HEK293T (cell line): ENCODE measurements at regions not wholly inside any gene's neighbourhood (a gene's known extent, or its start where the extent isn't known, plus 50 kb on each side); places are given as distances from the start of the nearest gene placed in this dataset.
"Not testable (repeated sequence)": the region's sequence is repeated elsewhere in the genome, so short reads cannot be mapped to it uniquely, and the experiment has no call there.

Source experiments
- CTCF ChIA-PET: fragments of 350-600 bp; formaldehyde crosslinking; extraction: SDS; loops from one replicate; lab custom pipeline; 2021; ENCODE audit warnings: antibody characterized with exemption, inconsistent platforms; lab: Yijun Ruan, JAX
- POLR2A ChIA-PET: fragments of 350-600 bp; formaldehyde crosslinking; extraction: SDS; loops from one replicate; lab custom pipeline; 2020; ENCODE audit warnings: antibody characterized with exemption, inconsistent platforms; lab: Yijun Ruan, JAX
- DNase-seq: peaks from one replicate; pipeline ENCODE4 v3.0.0; 2012; ENCODE audit warnings: mixed read lengths; ENCODE audit errors: extremely low spot score
- ARNT ChIP-seq: fragments of 450-650 bp; IDR thresholded peaks from 2 replicates; pipeline ENCODE4 v1.6.1; 2017; ENCODE audit warnings: mild to moderate bottlenecking
- BHLHE40 ChIP-seq: fragments of 450-650 bp; IDR thresholded peaks from 2 replicates; pipeline ENCODE4 v1.6.1; 2016; ENCODE audit warnings: mild to moderate bottlenecking, moderate library complexity, borderline replicate concordance
- CTBP1 ChIP-seq: fragments of 450-650 bp; IDR thresholded peaks from 2 replicates; pipeline ENCODE4 v1.6.1; 2016; ENCODE audit warnings: borderline replicate concordance
- ELF4 ChIP-seq: fragments of 450-650 bp; IDR thresholded peaks from 2 replicates; pipeline ENCODE4 v1.6.1; 2017; ENCODE audit warnings: antibody characterized with exemption
- FOXA1 ChIP-seq: fragments of 450-650 bp; IDR thresholded peaks from 2 replicates; pipeline ENCODE4 v1.6.1; 2016; ENCODE audit warnings: mild to moderate bottlenecking
- FOXK2 ChIP-seq: fragments of 450-650 bp; IDR thresholded peaks from 2 replicates; pipeline ENCODE4 v1.6.1; 2016; ENCODE audit warnings: mild to moderate bottlenecking
- FOXM1 ChIP-seq: fragments of 450-650 bp; IDR thresholded peaks from 2 replicates; pipeline ENCODE4 v1.6.1; 2017; ENCODE audit warnings: mild to moderate bottlenecking, borderline replicate concordance
- HDGF ChIP-seq: fragments of 450-650 bp; IDR thresholded peaks from 2 replicates; pipeline ENCODE4 v1.6.1; 2017; ENCODE audit warnings: antibody characterized with exemption, borderline replicate concordance
- L3MBTL2 ChIP-seq: fragments of 450-650 bp; conservative IDR thresholded peaks from 2 replicates; pipeline ENCODE4 v1.6.1; 2016; ENCODE audit warnings: mild to moderate bottlenecking
- LEF1 ChIP-seq: fragments of 450-650 bp; IDR thresholded peaks from 2 replicates; pipeline ENCODE4 v1.6.1; 2017; ENCODE audit warnings: mild to moderate bottlenecking, borderline replicate concordance
- NFRKB ChIP-seq: fragments of 450-650 bp; IDR thresholded peaks from 2 replicates; pipeline ENCODE4 v1.6.1; 2016; ENCODE audit warnings: mild to moderate bottlenecking, moderate library complexity
- SP1 ChIP-seq: fragments of 450-650 bp; IDR thresholded peaks from 2 replicates; pipeline ENCODE4 v1.6.1; 2017
- SUZ12 ChIP-seq: fragments of 450-650 bp; IDR thresholded peaks from 2 replicates; pipeline ENCODE4 v1.6.1; 2016; ENCODE audit warnings: mild to moderate bottlenecking
- TARDBP ChIP-seq: fragments of 450-650 bp; IDR thresholded peaks from 2 replicates; pipeline ENCODE4 v1.6.1; 2016
- ZNF384 ChIP-seq: fragments of 450-650 bp; IDR thresholded peaks from 2 replicates; pipeline ENCODE4 v1.6.1; 2016
- TF ChIP-seq, protein P1 (sequence below): fragments of 450-650 bp; IDR thresholded peaks from 2 replicates; pipeline ENCODE4 v1.6.1; 2016

GRCh38 chr6:100084316-100084990 is 90.4 kb upstream of the MCHR2 start:
- ChIA-PET POLR2A (no interaction called here), CTCF (interaction anchor here (0.6 to 1.1 kb wide), 2 partner anchors 23 to 530 kb away, joined by 3 to 4 read pairs; no protein-coding TSS in a partner anchor)
- no peak for DNase-seq
- no peak for TF ChIP-seq ARNT
- TF ChIP-seq, protein P1, sequence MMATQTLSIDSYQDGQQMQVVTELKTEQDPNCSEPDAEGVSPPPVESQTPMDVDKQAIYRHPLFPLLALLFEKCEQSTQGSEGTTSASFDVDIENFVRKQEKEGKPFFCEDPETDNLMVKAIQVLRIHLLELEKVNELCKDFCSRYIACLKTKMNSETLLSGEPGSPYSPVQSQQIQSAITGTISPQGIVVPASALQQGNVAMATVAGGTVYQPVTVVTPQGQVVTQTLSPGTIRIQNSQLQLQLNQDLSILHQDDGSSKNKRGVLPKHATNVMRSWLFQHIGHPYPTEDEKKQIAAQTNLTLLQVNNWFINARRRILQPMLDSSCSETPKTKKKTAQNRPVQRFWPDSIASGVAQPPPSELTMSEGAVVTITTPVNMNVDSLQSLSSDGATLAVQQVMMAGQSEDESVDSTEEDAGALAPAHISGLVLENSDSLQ: no peak
- TF ChIP-seq SP1: no peak
- no peak for TF ChIP-seq ZNF384
- TF ChIP-seq BHLHE40: no peak
- TF ChIP-seq LEF1: no peak
- no peak for TF ChIP-seq NFRKB
- TF ChIP-seq SUZ12: no peak
- no peak for TF ChIP-seq ELF4

DNA sequence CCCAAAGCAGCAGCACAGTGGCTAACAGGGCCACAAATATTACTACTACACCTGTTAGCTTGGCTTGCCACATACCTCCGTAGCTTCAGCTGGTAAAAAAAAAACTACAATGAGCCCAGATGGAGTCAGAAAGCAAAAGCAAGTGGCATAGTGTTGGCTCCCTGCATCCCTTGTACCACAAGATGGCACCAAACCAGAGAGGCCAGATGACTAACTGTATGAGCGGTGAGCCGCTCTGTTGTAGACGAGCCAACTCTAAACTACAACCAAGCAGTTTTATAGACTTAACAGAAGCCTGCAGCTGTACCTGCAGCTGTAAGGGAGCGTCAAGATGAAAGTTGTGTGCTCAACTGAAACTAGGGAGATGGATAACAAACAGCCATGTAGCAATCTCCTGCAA is 84.5 kb upstream of the MCHR2 start:
- CTCF ChIA-PET: no interaction called here
- TF ChIP-seq CTBP1: no peak
- TF ChIP-seq, protein P1: no peak
- TF ChIP-seq LEF1: no peak
- TF ChIP-seq ELF4: no peak
- no peak for TF ChIP-seq ARNT
- no peak for TF ChIP-seq SP1
- no peak for TF ChIP-seq NFRKB
- TF ChIP-seq HDGF: no peak
- no peak for TF ChIP-seq FOXA1
- no peak for TF ChIP-seq FOXK2
- POLR2A ChIA-PET: no interaction called here
- no peak for DNase-seq

GRCh38 chr6:100065348-100065747 is 71.3 kb upstream of the MCHR2 start:
- no peak for TF ChIP-seq ARNT
- TF ChIP-seq ELF4: no peak
- no peak for TF ChIP-seq NFRKB
- TF ChIP-seq, protein P1: no peak
- no peak for TF ChIP-seq FOXM1
- no peak for TF ChIP-seq HDGF
- TF ChIP-seq SP1: no peak
- TF ChIP-seq L3MBTL2: no peak
- ChIA-PET CTCF (no interaction called here), POLR2A (no interaction called here)
- DNase-seq: no peak

- POLR2A ChIA-PET: no interaction called here
Measured at GRCh38 chr6:100062621-100063020, 68.6 kb upstream of the MCHR2 start.

DNA sequence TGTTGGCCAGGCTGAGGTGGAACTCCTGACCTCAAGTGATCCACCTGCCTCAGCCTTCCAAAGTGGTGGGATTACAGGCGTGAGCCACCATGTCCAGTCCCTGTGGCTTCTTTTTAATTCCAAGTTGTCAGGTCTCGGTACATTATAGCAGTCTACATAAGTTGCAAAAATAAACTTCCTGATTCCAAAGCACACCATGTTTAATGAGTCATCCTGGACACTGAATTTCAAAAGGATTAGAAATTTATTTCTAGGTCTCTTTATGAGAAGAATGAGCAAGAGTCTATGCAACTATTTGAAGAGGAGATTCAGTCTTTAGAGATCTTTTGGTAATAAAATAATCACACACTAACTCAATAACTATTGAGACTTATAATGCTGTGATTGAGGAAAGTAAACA is 63.9 kb upstream of the MCHR2 start:
- TF ChIP-seq ZNF384 (no peak), NFRKB (no peak), BHLHE40 (no peak), CTBP1 (no peak), TARDBP (no peak), FOXA1 (no peak)
- ChIA-PET POLR2A (no interaction called here), CTCF (no interaction called here)
- DNase-seq: no peak

More at GRCh38 chr6:100062621-100063020, 68.6 kb upstream of the MCHR2 start:
- CTCF ChIA-PET: no interaction called here
- TF ChIP-seq ARNT: no peak
- TF ChIP-seq, protein P1: no peak
- no peak for TF ChIP-seq NFRKB
- TF ChIP-seq LEF1: no peak
- TF ChIP-seq L3MBTL2: no peak
- TF ChIP-seq HDGF: no peak
- TF ChIP-seq SUZ12: no peak
- TF ChIP-seq ZNF384: no peak
- TF ChIP-seq CTBP1: no peak
- TF ChIP-seq ELF4: no peak
- no peak for DNase-seq

DNA sequence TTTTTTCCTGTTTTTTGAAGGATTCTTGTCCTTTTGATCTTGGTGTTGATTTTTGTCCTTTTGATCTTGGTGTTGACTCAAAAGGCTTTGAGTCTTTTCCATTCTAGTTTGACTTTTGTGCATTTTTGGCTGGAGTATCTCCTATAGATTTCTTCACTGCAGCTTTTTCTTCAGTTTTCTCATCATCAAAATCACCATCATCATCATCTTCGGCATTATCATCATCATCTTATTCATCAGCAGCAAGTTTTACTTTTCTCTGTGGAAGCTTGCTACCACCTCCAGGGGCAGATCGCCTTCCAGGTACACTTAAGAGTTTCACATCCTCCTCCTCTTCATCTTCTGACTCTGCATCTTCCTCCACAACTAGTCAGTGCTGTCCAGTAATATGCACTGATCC is 56.5 kb upstream of the MCHR2 start:
- DNase-seq: no peak
- TF ChIP-seq LEF1: no peak
- no peak for TF ChIP-seq SP1
- no peak for TF ChIP-seq FOXA1
- TF ChIP-seq ARNT: no peak
- no peak for TF ChIP-seq L3MBTL2
- no peak for TF ChIP-seq SUZ12
- CTCF ChIA-PET: no interaction called here
- POLR2A ChIA-PET: no interaction called here

DNA sequence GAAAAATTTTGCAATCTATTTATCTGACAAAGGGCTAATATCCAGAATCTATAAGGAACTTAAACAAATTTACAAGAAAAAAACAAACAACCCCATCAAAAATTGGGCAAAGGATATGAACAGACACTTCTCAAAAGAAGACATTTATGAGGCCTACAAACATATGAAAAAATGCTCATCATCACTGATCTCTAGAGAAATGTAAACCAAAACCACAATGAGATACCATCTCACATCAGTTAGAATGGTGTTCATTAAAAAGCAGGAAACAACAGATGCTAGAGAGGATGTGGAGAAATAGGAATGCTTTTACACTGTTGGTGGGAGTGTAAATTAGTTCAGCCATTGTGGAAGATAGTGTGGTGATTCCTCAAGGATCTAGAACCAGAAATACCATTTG is 49.9 kb upstream of the MCHR2 start:
- DNase-seq, POLR2A ChIA-PET, CTCF ChIA-PET: not testable (repeated sequence)
